Suprapubic skin (tissue), 3 donors: ENCODE measurements at regions not wholly inside any gene's neighbourhood (a gene's known extent, or its start where the extent isn't known, plus 50 kb on each side); places are given as distances from the start of the nearest gene placed in this dataset.

Experiments
- CTCF ChIP-seq, 2 donors: fragments of 200-600 bp in 1 of 2; fragments of 450-650 bp in 1 of 2; sonication (generic) in 1 of 2; IDR thresholded peaks; one replicate each; pipeline ENCODE4 v1.5.1; 2016 to 2019; ENCODE audit warnings: antibody characterized with exemption in 2 of 2, mild to moderate bottlenecking in 1 of 2, moderate library complexity in 1 of 2
- POLR2A ChIP-seq, 2 donors: fragments of 450-650 bp; IDR thresholded peaks; one replicate each; pipeline ENCODE4 v1.6.1; 2017; ENCODE audit warnings: antibody characterized with exemption in 2 of 2, mild to moderate bottlenecking in 2 of 2, moderate library complexity in 2 of 2

GRCh38 chr13:53560556-53560955, 531.9 kb downstream of the OLFM4 start:
- TF ChIP-seq CTCF (IDR thresholded peaks at IDR 0.05), result no peak
- no peak for TF ChIP-seq POLR2A (IDR thresholded peaks at IDR 0.05)
